Suprapubic skin (tissue), 4 donors: ENCODE measurements at regions not wholly inside any gene's neighbourhood (a gene's known extent, or its start where the extent isn't known, plus 50 kb on each side); places are given as distances from the start of the nearest gene placed in this dataset.

Experiments
- DNase-seq, 2 donors: peaks; one replicate each; pipeline ENCODE4 v3.0.0-alpha.2; 2019; ENCODE audit warnings: low spot score in 2 of 2
- H3K27ac ChIP-seq: fragments of 200-600 bp; sonication (generic); one replicate; pipeline ENCODE4 v1.5.1; 2019
- H3K27me3 ChIP-seq: fragments of 200-600 bp; sonication (generic); one replicate; pipeline ENCODE4 v1.5.1; 2019
- H3K36me3 ChIP-seq: fragments of 200-600 bp; sonication (generic); one replicate; pipeline ENCODE4 v1.5.1; 2019
- H3K4me1 ChIP-seq: fragments of 200-600 bp; sonication (generic); one replicate; pipeline ENCODE4 v1.5.1; 2019
- H3K4me3 ChIP-seq: fragments of 200-600 bp; sonication (generic); one replicate; pipeline ENCODE4 v1.5.1; 2019; ENCODE audit warnings: mild to moderate bottlenecking
- H3K9me3 ChIP-seq: fragments of 200-600 bp; sonication (generic); one replicate; pipeline ENCODE4 v1.5.1; 2019
- EP300 ChIP-seq: sonication (generic); formaldehyde crosslinking; IDR thresholded peaks from one replicate; pipeline ENCODE4 v1.6.1; 2017; ENCODE audit warnings: antibody characterized with exemption
- POLR2A ChIP-seq, 2 donors: fragments of 450-650 bp; IDR thresholded peaks; one replicate each; pipeline ENCODE4 v1.6.1; 2017; ENCODE audit warnings: antibody characterized with exemption in 2 of 2, mild to moderate bottlenecking in 2 of 2, moderate library complexity in 2 of 2
- POLR2AphosphoS5 ChIP-seq, 3 donors: sonication (generic); formaldehyde crosslinking; IDR thresholded peaks; one replicate each; pipeline ENCODE4 v1.6.1; 2017; ENCODE audit warnings: antibody characterized with exemption in 3 of 3
- WGBS: methylation state at CpG from one replicate; pipeline ENCODE4 v1.1.5; 2018; 5-methylcytosine and 5-hydroxymethylcytosine counted together
- TF ChIP-seq, protein P1 (sequence below), 2 donors: fragments of 200-600 bp in 1 of 2; fragments of 450-650 bp in 1 of 2; sonication (generic) in 1 of 2; IDR thresholded peaks; one replicate each; pipeline ENCODE4 v1.5.1; 2016 to 2019; ENCODE audit warnings: antibody characterized with exemption in 2 of 2, mild to moderate bottlenecking in 1 of 2, moderate library complexity in 1 of 2

DNA sequence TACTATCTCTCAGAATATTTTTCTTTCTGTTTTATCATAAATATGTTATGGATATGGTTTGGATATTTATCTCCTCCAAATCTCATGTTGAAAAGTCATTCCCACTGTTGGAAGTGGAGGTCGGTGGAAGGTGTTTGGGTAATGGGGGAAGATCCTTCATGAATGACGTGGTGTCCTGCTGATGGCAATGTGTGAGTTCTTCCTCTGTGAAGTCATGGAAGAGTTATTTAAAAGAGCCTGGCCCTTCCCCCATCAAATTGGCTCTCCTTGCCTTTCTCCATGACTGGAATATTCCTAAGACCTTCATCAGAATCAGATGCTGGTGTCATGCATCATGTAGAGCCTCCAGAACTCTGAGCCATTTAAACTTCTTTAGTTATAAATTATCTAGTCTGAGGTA lies 1291.6 kb downstream of the FSCB start:
- no peak for TF ChIP-seq POLR2A (IDR thresholded peaks at IDR 0.05)
- no peak for TF ChIP-seq POLR2AphosphoS5 (IDR thresholded peaks at IDR 0.05)
- TF ChIP-seq, protein P1, sequence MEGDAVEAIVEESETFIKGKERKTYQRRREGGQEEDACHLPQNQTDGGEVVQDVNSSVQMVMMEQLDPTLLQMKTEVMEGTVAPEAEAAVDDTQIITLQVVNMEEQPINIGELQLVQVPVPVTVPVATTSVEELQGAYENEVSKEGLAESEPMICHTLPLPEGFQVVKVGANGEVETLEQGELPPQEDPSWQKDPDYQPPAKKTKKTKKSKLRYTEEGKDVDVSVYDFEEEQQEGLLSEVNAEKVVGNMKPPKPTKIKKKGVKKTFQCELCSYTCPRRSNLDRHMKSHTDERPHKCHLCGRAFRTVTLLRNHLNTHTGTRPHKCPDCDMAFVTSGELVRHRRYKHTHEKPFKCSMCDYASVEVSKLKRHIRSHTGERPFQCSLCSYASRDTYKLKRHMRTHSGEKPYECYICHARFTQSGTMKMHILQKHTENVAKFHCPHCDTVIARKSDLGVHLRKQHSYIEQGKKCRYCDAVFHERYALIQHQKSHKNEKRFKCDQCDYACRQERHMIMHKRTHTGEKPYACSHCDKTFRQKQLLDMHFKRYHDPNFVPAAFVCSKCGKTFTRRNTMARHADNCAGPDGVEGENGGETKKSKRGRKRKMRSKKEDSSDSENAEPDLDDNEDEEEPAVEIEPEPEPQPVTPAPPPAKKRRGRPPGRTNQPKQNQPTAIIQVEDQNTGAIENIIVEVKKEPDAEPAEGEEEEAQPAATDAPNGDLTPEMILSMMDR (IDR thresholded peaks at IDR 0.05), result no peak
- TF ChIP-seq EP300, result no peak
- H3K9me3 ChIP-seq, result no peaks in the 10 kb centered on the region
- no peaks in the 10 kb centered on the region for H3K36me3 ChIP-seq
- no peaks in the 10 kb centered on the region for H3K4me1 ChIP-seq
- H3K4me3 ChIP-seq, result no peak overlapping the region
- 84% methylated on average over 2 of the region's 2 CpGs for WGBS
- H3K27ac ChIP-seq, result no peak overlapping the region
- no peak for DNase-seq
- no peaks in the 10 kb centered on the region for H3K27me3 ChIP-seq

DNA sequence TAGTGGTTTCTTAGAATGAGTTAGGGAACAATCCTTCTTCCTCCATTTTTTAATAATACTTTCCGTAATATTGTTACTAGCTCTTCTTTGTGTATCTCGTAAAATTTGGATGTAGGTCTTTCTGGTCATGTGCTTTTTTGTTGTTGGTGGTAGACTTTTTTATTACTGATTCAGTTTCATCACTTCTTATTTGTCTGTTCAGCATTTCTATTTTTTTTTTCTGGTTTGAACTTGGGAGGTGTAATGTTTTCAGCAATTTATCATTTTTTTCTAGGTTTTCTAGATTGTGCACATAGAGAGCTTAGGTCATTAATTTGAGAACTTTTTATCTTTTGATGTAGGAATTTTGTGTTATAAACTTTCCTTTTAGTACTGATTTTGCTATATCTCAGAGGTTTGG lies 1299.9 kb downstream of the FSCB start:
- H3K36me3 ChIP-seq, result no peaks in the 10 kb centered on the region
- 96% methylated on average over 2 of the region's 2 CpGs for WGBS
- H3K9me3 ChIP-seq, result no peaks in the 10 kb centered on the region
- TF ChIP-seq, protein P1 (IDR thresholded peaks at IDR 0.05), result no peak
- TF ChIP-seq EP300, result no peak
- TF ChIP-seq POLR2A (IDR thresholded peaks at IDR 0.05), result no peak
- TF ChIP-seq POLR2AphosphoS5 (IDR thresholded peaks at IDR 0.05), result no peak
- H3K27me3 ChIP-seq, result no peaks in the 10 kb centered on the region
- H3K4me1 ChIP-seq, result no peaks in the 10 kb centered on the region
- H3K4me3 ChIP-seq, result no peak overlapping the region
- H3K27ac ChIP-seq, result no peak overlapping the region
- DNase-seq, result no peak

DNA sequence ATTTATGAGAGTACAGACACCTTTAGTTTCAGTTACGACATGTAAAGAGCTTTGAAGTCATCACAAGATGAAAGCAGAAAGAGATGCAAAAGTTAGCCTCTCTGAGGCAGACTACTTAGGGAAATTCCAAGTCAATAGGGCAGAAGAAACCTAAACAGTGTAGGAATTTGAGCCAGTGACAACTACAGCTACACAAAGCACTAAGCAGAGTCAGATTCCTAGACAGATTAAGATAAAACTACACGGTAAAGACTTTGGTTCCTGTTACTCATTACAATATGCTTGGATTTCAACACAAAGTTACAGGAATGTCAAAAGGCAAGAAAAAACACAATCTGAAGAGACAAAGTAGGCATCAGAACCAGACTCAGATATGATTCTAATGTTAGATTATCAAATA lies 1302.3 kb downstream of the FSCB start:
- TF ChIP-seq POLR2AphosphoS5 (IDR thresholded peaks at IDR 0.05), result no peak
- TF ChIP-seq POLR2A (IDR thresholded peaks at IDR 0.05), result no peak
- TF ChIP-seq, protein P1 (IDR thresholded peaks at IDR 0.05), result no peak
- no peak for TF ChIP-seq EP300
- WGBS, result 52% methylated on average over 2 of the region's 2 CpGs
- Histone ChIP-seq H3K9me3 (no peaks in the 10 kb centered on the region), H3K36me3 (no peaks in the 10 kb centered on the region), H3K27me3 (no peaks in the 10 kb centered on the region), H3K27ac (no peak overlapping the region), H3K4me3 (no peak overlapping the region), H3K4me1 (no peaks in the 10 kb centered on the region)
- no peak for DNase-seq

DNA sequence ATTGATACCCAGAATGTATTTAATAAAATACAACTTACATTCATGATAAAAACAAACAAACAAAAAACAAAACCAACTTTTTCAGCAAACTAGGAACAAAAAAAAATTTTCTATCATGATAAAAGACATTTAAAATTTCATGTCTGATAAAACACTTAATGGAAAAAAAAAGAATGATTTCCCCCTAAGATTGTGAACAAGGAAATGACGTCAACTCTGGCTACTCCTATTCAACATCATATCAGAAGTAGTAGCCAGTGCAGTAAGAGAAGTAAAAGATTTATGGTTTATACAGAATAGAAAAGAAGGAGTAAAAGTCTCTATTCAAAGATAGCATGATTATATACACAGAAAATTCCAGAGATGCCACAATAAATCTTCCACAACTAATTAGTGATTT lies 1306.6 kb downstream of the FSCB start:
- Histone ChIP-seq H3K9me3 (no peaks in the 10 kb centered on the region), H3K27ac (no peak overlapping the region), H3K27me3 (no peaks in the 10 kb centered on the region), H3K4me1 (no peaks in the 10 kb centered on the region), H3K36me3 (no peaks in the 10 kb centered on the region), H3K4me3 (no peak overlapping the region)
- TF ChIP-seq POLR2AphosphoS5 (IDR thresholded peaks at IDR 0.05), result no peak
- TF ChIP-seq, protein P1 (IDR thresholded peaks at IDR 0.05), result no peak
- TF ChIP-seq EP300, result no peak
- TF ChIP-seq POLR2A (IDR thresholded peaks at IDR 0.05), result no peak
- WGBS, result 60% methylated on average over 1 of the region's 1 CpG
- no peak for DNase-seq

DNA sequence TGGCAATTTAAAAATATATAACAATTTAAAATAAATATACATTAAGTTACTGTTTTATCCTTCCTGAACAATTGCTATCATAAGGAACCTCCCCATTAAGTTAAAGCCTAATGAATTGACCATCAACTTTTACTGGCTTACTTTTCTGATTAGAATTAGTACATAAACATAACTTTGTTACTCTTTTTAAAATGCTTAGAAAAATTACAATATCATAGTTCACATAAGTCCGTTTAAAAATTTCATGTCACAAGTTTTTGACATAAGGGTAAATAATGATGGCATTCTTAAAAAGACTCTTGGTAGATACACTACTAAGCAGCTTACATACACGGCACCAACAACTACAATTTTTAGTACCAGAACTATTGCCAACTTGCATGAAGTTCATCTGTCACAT lies 1308.6 kb downstream of the FSCB start:
- Histone ChIP-seq H3K36me3 (no peaks in the 10 kb centered on the region), H3K4me3 (no peak overlapping the region), H3K4me1 (no peaks in the 10 kb centered on the region), H3K27ac (no peak overlapping the region), H3K9me3 (no peaks in the 10 kb centered on the region), H3K27me3 (no peaks in the 10 kb centered on the region)
- TF ChIP-seq EP300, result no peak
- no peak for DNase-seq
- 81% methylated on average over 2 of the region's 2 CpGs for WGBS

DNA sequence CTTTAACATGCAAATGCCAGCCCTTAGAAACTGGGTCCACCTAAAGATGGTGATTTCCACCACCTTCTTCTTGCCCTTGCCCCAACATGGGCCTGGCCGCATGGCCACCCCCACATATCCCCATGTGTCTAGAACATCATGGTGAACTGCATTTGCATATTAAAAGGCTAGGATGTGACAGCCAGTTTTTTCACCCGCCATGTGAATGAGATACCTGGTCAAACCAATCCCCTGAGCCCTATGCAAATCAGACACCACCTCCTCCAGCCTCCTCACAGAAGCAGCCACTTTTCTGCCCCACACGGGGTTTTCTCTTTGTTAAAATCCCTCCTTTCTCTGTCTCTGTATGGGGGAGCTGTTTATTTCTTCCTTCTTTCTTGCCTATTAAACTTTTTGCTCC lies 1322.5 kb downstream of the FSCB start:
- DNase-seq, result no peak
- no peak for TF ChIP-seq POLR2A (IDR thresholded peaks at IDR 0.05)
- TF ChIP-seq POLR2AphosphoS5 (IDR thresholded peaks at IDR 0.05), result no peak
- Histone ChIP-seq H3K27ac (no peak overlapping the region), H3K4me3 (no peak overlapping the region), H3K27me3 (no peaks in the 10 kb centered on the region), H3K9me3 (peaks cover 5% of the 10 kb centered on the region), H3K36me3 (no peaks in the 10 kb centered on the region), H3K4me1 (no peaks in the 10 kb centered on the region)
- WGBS, result 92% methylated on average over 3 of the region's 3 CpGs
